B cell (primary cell): ENCODE measurements at regions not wholly inside any gene's neighbourhood (a gene's known extent, or its start where the extent isn't known, plus 50 kb on each side); places are given as distances from the start of the nearest gene placed in this dataset.
"Not testable (repeated sequence)": the region's sequence is repeated elsewhere in the genome, so short reads cannot be mapped to it uniquely, and the experiment has no call there.

Source experiments
- CTCF ChIP-seq: fragments of 200-600 bp; IDR thresholded peaks from one replicate; pipeline ENCODE4 v1.8.0; 2022; ENCODE audit warnings: antibody characterized with exemption, mild to moderate bottlenecking
- EZH2 ChIP-seq: IDR thresholded peaks from 2 replicates; pipeline ENCODE4 v1.6.1; 2012; ENCODE audit warnings: borderline replicate concordance, low read depth, mild to moderate bottlenecking, moderate library complexity, low read length; ENCODE audit not compliant: insufficient read depth, poor library complexity, severe bottlenecking

GRCh38 chr13:40373608-40374007, 292.8 kb downstream of the FOXO1 start:
- TF ChIP-seq CTCF, EZH2: not testable (repeated sequence)
